ENCODE measurements at regions not wholly inside any gene's neighbourhood (a gene's known extent, or its start where the extent isn't known, plus 50 kb on each side); places are given as distances from the start of the nearest gene placed in this dataset.
"Not testable (repeated sequence)": the region's sequence is repeated elsewhere in the genome, so short reads cannot be mapped to it uniquely, and the experiment has no call there.

GRCh38 chr7:29654340-29654739 lies 90.7 kb downstream of the PRR15 start:
- TF ChIP-seq POLR2AphosphoS5 (IDR thresholded peaks at IDR 0.05; ENCODE audit: borderline replicate concordance, low read depth, low read length); EZH2 (IDR thresholded peaks at IDR 0.05); FOXP2 (optimal IDR thresholded peaks at IDR 0.05; ENCODE audit: control extremely low read depth, extremely low read length, insufficient read depth): not testable (repeated sequence)

Data from SK-N-MC (cell line).